ENCODE measurements at regions not wholly inside any gene's neighbourhood (a gene's known extent, or its start where the extent isn't known, plus 50 kb on each side); places are given as distances from the start of the nearest gene placed in this dataset.

DNA sequence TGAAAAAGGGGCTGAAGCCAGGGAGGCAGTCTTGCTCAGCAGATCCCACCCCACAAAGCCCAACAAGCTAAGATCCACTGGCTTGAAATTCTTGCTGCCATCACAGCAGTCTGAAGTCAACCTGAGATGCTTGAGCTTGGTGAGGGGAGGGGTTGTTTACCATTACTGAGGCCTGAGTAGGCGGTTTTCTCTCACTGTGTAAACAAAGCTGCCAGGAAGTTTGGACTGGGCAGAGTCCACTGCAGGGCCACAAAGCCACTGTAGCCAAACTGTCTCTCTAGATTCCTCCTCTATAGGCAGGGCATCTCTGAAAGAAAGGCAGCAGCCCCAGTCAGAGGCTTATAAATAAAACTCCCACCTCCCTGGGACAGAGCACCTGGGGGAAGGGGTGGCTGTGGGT, 746.1 kb upstream of the LRRC4C start:
- DNase-seq, result no peak

DNA sequence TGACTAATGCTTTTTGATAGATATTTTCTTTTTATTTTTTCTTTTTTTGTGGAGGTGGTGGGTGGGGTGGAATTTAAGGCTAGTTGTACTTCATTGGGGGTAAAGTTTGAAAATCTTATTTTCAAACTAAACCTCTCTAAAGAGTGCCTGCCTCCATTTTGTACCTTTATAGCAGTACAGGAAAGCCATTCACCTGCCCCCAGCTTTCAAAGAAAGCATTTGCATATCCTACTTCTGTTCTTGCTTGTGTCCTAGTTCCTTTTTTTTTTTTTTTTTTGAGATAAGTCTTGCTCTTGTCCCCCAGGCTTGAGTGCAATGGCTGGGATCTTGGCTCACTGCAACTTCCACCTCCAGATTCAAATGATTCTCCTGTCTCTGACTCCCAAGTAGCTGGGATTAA, 766.2 kb upstream of the LRRC4C start:
- DNase-seq, result no peak

DNA sequence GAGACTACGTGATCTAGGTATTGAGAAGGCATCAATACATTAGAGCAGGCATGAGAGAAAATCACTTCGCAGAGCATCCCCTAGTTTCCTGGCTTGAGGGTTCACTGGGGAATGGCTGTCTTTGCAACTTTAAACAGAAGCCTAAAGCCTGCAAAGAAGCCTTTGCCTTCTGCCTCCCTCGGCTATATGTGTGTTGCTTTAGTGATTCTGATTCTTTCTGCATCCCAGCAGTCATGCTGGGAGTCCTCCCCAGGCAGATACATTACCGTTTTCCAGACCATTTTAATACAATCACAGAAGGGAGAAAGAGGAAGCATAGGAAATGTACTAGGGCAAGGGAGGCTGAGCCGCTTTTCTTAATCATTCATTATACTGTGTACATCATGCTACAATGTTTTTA, 773.2 kb upstream of the LRRC4C start:
- no peak for DNase-seq

DNA sequence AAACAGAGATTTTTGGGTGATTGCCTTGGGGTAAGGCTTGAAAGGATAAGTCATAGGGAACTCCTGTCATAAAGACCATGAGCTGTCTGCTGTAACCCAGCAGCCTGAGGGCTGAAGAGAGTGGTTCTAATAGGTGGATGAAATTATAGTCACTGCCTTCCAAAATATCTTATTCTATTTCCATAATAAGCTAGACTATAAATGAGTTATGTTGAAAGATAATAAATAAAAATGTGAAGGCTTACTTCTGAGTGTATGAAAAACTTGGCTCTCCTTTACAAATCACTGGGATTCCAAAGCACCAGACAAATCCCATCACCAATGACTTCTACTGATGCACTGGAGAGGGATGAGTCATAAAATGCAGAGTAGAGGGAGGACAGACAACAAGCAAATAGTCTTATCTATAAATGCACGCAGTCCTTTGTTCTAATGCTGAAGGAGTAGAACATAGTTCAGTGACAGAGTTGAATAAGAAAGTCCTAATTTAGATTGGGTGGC, 775.0 kb upstream of the LRRC4C start:
- peak; percentile 33 for DNase-seq

DNA sequence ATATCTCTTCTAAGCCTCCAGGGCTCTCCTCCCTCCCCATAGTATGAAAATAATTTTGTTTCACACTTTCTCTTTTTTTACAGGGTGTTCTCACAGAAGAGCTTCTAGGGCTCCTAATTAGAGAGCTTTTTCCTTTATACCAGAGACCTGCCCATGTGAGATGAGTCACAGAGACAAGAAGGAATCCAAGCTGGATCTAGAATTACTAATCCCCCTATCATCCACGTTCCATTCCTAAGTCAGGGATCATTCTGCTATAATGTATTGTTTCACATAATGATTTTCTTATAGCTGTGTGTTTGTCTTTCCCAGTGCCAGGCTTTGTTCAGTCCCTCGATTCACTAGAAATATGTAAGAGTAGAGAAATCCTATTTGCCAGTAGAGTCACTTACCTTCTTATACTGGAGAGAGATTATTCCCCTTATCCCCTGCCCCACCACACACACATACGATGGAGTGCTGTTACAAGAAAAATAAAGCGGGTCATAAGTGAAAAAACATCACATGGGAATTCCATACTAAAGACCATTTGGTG, 778.3 kb upstream of the LRRC4C start:
- no peak for DNase-seq

DNA sequence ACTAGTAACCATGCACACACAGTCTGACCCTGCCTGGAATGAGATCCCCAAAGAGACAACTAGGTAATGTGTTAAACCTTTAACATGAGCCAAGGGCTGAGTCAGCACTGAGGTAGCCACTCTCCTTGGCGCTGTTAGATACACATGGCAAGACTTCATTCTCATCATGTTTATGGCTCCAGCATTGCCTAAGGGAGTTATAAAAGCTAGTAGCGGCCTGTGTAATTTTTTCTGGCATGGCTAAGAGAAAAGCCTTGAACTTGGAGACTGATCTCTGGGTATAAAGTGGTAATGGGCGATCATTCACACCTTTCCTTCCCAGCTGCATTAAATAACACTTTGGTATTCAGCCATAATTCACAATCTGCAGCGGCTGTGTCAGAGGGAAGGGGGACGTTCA, 779.7 kb upstream of the LRRC4C start:
- no peak for DNase-seq

DNA sequence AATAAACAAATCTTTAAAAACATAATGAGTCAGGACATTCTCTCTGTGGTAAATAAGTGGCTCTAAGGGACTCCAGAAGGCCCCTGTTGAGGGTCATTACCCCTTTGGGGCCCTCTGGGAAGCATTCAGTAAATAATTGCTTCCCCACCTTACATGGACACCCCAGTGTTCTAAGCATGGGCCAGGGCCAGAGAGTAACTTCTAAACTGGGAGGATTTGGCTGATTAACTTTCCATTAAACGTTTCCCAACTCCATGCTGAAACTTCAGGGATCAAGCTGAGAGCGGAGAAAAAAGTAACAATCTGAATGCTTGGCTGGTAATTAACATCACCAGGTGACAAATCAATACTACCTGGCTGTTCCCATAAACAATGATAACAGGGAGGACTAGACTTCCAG, 783.9 kb upstream of the LRRC4C start:
- no peak for DNase-seq

DNA sequence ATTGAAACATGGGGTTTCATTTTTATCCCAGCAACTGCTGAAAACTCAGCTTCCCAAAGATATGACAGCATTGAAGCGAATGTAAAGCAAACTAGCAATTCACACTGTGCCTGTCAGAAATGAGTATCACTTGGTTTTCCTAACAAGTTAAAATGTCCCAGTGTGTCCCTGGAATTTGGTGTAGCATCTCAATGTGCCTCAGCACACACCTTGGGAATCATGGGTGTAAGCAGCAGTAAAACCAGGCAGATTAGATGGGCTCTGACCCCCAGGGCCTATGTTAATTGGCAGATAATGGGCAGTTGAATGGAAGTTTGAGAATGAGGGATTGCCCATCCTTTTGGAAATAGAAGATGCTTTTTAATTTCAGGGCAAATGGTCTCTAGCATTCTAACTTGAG, 784.9 kb upstream of the LRRC4C start:
- no peak for DNase-seq

DNA sequence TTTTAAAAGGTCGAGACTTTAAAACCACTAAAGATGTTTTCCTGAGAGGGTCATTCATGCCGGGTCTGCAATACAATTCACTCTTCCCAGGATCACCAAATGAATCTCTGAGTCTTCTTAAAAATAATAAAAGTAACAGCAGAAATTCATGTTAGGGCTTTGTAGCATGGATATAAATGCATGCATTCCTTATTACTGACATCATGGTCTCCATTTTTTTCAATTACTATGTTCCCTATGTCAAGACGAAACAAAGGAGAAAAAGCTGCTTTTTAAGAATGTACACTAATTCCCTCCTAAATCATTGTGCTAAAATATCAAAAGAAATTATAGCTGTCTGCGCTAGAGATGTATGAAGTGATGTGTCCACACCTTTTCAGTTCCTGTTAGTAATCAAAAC, 789.9 kb upstream of the LRRC4C start:
- DNase-seq, result no peak

DNA sequence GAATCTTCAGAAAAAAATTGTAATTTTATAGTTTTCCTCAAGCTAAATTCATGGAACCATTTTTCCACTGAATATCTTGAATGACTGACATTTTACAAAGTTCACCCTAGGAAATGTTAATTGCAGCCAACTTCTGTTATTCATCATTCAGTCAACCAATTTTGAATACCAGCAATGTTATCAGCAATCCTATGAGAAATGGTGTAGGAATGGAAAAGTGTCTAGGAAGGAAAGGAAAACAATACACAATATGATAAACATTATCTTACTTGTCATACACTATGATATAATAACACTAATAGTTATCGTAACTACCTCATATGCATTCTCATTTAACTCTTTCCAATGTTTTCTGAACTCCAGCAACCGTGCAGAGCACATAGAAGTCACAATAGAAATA, 790.5 kb upstream of the LRRC4C start:
- no peak for DNase-seq

DNA sequence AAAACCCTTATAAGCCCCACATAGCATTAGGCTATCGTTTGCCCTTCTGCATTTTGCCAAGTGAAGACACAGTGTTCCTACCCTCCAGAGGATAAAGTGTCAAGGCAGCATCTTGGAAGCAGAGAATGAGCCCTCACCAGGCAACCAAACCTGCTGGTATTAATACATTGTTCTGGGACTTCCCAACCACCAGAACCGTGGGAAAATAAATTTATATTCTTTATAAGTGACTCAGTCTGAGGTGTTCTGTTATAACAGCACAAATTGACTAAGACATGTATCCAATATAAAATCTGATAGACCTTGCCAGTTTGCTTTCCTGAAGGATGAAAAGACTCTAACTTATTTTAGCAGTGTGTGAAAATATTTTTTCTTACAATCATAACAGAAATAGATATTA, 792.5 kb upstream of the LRRC4C start:
- no peak for DNase-seq

DNA sequence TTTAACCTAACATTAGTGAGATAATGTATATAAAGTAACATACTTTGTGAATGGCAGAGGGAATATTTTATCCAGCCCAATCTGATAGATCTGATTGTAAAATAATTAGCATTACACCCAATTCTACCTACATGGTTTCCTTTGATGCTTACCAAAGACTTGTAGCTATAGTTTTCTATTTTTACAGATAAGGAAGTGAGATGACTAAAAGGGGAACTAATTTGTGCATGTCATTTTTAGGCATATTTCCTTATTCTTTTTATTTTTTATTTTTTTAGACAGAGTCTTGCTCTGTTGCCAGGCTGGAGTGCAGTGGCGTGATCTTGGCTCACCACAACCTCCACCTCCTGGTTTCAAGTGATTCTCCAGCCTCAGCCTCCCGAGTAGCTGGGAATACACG, 793.7 kb upstream of the LRRC4C start:
- no peak for DNase-seq

DNA sequence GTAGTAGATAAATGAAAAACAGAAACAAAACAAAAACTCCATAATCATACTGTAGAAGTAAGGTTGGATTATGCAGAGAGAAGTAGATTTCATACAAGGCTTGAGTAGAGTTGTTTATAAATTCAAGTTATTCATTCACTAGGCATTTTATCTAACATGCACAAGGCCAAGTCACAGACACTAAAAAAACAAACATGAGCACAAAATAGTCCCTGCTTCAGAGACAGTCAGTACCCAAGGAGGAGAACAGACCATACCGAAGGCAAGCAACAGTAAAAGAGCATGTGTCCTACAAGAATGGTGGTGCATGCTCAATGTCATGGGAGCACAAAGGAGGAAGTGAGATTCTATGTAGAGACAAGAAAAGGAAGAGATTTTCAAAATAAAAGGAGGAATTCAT, 796.5 kb upstream of the LRRC4C start:
- DNase-seq, result no peak

DNA sequence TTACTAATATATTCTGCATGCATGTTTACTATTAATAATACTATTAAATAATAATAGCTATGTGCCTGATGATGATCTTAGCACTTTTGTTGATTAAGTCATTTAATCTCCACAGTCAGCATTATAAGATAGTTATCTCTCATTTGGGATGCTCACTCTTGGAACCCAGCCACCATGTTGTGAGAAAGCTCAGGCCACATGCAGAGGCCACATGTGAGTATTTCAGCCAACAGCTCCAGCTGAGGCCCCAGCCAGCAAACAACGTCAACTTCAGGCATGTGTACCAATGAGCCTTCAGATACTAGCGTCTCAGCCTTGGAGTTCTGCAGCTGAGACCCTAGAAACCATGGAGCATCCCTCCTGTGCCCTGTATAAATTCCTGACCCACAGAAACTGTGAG, 798.1 kb upstream of the LRRC4C start:
- DNase-seq, result no peak

DNA sequence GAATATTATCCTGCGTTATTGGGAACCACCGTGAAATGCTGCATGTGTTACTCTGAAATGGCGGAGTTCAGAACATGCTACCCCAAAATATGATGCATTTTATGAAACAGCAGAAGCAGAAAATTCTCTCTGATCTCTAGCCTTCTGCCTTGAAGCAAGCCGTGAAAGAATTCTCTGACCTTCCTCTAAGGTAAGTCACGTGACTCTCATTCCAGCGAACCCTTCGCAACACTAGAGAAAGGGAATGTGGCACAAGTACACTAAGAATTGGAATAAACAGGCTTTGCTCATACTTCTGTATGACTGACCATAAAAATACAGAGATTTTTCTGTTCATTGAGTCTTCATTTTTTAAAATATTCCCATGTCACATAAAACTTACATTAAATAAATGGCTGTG, 805.6 kb upstream of the LRRC4C start:
- no peak for DNase-seq

DNA sequence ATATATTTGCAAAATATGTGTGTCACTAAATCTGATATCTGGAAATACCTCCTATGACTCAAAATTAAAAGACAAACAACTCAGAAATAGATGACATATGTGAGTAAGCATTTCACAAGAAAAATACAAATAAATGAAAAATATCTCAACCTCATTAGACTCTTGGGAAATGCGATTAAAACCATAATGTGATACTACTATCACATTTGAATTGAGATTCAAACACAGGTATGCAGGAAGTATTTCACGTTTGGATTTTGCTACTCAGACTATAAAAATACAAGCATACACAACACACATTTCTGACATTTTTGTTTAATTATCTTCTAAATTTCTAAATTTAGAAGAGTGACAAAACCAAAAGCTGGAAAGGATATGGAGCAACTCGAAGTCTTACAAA, 811.9 kb upstream of the LRRC4C start:
- no peak for DNase-seq

DNA sequence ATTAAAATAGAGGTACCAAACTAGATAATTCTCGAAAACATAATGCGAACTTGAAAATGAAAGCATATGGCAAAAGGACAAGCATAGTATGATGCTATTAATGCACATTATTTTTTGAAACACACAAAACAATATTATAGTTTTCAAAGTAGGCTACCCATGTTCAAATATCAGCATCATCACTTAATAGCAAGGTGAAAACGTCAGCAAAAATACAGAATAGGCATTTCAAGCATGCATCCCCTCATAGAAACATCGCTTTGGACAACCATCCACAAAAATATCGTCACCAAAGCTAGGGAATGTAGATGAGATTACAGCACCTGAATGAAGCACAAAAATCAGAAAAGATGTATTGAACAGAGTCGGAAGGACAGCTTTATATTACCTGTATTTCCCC, 814.5 kb upstream of the LRRC4C start:
- DNase-seq, result no peak

DNA sequence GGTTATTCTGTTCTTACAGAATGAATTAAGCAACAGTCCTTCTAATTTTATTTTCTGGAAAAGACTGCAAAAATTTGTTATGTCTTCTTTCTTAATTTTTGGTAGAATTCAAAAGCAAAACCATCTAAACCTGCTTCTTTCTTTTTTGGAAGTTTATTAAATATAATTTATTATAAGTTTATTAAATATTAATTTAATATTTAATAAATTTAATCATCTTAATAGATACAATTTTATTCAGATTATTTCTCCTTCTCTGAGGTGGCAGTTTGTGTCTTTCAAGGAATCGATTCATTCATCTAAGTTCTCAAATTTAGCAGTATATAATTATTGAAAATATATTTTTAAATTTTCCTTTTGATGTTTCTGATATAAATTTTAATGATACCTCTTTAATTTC, 837.5 kb upstream of the LRRC4C start:
- DNase-seq, result no peak

DNA sequence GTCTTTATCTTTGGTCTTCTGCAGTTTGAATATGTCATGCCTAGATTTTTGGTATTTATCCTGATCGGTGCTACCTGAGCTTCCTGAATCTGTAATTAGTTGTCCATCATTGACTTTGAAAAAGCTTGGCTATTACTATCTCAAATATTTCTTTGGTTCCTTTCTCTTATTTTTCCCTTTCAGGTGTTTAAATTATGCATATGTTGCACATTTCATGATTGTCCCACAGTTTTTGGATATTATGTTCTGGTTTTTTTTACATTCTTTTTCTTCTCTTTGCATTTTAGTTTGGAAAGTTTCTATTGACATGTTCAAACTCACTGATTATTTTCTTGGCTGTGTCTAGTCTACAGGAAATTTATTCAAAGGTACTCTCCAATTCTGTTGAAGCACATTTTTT, 840.3 kb upstream of the LRRC4C start:
- DNase-seq, result no peak

DNA sequence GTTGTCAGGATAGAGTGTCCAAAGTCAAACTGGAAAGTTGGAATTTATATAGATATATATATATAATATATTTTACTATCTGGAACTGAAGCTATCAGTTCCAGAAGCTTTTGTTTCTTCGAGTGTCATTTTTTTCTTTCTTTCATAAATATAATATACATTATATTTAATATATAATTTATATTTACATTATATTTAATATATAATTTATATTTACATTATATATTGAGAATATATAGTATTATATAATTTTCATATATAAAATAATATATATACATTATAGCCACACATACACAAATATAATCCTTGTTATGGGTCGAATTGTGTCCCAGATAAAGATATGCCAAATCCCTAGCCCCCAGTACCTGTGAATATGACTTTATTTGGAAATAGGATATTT, 842.3 kb upstream of the LRRC4C start:
- no peak for DNase-seq

DNA sequence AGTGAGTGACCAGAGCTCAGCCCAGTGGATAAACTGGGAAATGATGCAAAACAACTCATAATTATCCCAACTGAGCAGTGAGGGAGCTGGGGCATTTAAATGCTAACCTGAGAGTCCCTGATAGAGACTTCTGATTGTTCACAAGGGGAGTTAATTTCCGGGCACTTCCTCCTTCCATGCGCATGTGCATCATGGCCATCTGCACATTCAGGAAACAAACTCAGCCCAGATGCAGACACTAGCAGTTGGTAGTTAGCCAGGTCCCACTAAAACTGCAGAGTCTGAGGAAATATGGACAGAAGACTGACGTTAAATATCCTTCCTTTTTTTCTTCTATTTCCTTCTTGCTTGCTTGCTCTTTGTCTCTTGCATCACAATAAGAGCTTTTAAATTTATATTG, 852.1 kb upstream of the LRRC4C start:
- no peak for DNase-seq

DNA sequence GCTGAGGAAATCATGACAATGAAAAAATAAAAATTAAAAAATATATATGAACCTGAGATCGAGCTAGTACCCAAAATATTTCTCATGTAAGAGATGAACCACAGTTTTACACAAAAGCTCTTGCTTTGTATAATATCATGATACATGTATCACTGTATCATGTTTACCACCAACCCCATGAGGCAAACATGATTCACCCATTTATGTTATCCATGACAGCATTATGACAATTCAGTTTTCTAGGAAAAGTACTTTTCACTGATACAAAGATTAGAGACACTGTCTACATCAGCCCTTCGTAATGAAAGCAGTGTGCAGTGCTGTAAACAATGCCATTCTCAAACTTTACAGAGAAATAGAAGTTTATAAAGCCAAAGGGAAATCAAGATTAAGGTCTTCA, 852.5 kb upstream of the LRRC4C start:
- DNase-seq, result no peak

DNA sequence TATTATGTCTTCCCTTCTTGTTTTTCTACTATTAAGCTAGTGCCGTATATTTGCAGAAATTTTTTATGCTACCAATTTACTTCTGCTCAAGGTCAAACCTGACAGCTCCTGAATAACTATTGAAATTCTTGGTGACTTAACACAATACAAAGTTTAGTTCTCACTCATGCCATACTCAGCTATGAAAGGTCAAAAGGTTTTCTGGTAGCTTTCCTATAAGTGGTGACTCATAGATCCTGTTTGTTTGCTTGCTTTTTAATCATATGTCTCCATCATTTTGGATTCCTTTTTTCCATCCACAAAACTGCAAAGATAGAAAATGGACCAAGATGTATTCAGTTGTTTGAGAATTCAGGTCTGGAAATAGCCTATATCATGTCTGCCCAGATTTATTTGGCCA, 855.8 kb upstream of the LRRC4C start:
- no peak for DNase-seq

DNA sequence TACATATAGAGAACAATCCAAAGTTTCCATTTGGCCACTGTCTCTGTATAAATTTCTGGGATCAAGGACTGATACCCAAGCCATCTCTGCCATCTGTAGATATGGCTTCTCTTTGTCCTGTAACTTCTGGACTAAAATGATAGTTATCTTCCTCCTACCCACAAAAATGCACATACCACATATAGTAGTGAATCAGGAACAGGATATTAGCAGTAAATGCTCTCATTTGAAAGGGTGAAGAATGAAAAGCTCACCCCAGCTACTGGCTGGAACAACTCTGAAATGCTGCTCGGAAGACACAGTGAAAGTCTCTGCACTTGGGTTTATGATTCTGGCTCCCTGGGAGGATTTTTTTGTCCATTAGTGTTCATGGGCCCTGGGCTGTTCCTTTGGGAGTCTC, 856.4 kb upstream of the LRRC4C start:
- no peak for DNase-seq

DNA sequence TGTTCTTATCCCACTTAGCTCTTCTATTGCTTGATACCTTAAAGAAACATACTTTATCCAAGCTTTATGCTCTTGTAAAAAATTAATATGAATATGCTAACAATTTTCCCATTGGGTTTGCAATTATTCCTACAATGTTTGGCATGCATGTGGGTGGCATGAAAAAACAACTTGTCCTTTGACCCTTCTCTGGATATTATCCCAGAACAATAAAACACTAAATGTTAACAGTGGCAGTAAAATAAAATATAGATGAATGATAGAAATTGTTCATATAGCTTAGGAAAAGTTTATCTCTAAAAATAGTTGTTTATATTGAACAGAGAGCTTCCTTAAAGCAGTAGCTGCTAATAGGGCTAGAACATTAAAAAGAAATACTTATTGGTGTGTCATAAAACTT, 860.5 kb upstream of the LRRC4C start:
- peak; percentile 17 for DNase-seq

DNA sequence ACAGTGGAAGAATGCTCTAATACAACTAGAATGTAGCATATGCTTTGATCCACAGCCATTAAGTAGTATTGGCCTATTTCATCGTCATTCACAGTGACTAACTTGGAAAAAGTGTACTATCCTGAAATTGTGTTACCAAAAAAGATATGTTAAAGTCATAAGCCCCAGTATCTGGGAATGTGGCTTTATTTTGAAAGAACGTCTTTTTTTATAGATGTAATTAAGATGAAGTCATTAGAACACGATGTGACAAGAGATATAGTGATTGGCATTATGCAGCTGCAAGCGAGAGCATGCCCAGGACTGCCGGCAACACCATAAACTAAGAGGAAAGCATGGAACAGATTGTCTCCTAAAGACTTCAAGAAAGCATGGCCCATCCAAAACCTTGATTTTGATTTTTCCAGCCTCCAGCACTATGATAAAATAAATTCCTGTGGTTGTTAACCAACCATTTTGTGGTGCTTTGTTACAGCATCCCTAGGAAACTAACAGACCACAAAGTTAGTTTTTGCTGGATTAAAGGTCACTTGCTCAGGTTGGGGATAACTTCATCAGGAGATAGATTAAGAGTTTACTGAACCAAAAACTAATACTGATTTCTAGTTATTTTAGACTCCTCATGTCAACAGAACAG, 870.6 kb upstream of the LRRC4C start:
- DNase-seq, result no peak
